HS-27A (cell line): ENCODE measurements at regions not wholly inside any gene's neighbourhood (a gene's known extent, or its start where the extent isn't known, plus 50 kb on each side); places are given as distances from the start of the nearest gene placed in this dataset.

ENCODE experiments used
- DNase-seq: peaks from one replicate; pipeline ENCODE4 v3.0.0-alpha.2; 2012; ENCODE audit warnings: low read depth, missing footprints

DNA sequence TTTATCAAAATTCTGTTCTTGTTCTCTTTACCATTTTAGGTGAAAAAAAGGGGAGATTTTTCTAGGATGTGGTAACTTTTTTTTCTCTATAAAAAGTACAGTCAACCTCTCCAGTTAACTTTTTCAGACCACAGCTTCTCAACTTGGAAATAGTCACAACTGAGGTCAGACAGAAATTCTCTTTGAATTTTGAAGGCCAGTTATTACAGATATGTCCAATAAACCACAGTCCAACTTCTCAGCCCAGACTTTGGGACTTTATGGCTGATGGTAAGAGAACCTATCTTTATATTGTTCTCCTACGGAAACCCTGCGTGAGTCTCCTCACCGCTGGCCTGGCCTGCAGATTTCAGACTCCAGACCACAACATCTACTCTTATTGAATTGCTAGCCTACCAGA, 176.7 kb downstream of the DACT1 start:
- no peak for DNase-seq

DNA sequence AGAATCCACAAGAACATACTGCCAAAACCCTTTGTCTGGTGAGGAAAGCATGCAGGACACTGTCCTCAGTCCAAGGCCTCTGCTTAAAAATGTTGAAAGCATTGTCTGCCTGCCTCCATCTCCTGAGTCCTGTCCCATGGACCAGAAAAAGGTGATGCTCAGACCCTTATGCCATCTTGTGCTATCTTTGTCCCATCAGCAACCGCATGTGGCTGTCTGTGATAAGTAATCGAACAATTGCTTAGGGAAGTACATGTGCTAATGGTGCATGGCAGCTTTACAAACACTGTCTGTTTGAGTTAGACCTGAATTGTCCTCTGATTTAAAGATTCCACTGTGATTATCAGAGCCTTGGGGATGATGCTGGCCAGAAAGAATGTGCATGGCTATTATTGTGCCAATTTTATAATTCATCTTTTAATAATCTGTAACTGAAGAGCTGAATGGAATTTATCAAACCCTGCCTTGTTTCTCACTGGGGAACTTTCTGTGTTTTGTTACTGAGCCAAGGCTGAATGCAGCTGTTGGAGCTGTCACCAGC, 177.5 kb downstream of the DACT1 start:
- no peak for DNase-seq

DNA sequence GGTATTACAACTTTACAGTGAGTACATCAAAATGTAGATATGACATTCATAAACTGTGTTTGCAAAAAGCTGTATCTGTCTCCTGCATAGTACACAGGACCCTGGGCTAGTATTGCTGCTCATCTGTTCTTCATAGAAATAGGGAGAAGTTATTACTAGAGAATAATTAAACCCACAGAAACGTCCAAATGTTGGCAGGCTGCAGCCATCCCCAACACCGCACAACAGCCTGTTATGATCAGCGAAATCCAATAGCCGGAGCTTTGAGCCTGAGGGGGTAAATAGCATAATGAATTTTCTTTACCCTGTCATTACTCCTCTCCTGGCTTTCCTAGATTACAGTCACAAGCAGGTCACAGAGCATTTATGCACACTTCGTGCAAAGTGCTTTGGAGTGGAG, 178.0 kb downstream of the DACT1 start:
- no peak for DNase-seq

DNA sequence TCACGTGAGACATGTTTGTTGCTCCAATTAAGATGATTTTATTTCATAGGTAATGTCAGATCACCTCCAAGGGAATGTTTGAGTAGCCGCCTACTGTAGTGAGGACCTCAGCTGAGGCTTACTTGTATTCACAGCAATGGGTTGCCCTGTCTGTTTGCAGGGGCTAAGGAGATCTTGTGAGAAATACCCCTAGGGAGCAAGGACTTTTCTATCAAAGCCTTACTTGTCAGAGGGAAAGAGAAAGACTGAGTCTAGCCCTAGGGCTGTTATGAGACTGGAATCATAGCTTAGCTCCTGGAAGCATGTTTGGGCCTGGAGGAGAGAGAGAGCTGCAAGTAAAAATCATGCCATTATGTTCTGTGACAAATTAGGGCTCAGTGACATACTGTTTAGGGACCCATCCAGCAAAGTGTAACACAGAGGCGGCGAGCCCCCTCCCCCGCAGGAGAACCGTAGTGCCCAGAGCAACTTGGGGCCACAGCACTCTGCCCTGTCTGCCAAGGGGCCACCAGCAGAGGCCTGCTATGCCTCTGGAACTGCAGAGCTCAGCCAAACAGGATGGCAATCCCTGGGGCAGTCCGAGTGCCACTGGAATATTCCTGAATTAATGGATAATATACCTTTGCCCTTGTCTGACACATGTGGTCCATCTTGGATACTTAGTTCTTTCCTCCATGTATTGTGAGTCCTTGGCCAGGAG, 178.8 kb downstream of the DACT1 start:
- DNase-seq, result no peak

DNA sequence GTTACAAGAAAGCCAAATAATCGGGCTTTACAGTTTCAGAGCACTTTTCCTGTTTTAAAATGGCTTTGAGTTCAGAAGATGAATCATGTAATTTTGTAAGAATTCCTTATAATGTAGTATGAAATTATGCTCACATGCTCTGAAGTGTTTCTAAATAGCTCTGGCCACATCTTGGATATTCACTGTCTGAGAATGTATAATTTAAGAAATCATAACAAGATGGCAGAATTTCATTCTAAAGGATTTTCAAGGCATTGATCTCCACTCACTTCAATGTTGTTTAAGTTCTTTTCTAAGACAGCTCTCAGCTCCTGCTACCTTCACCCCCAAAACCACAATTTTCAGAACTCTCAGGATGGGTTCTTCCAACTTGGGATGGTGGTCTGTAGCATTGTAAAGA, 180.1 kb downstream of the DACT1 start:
- DNase-seq, result no peak

DNA sequence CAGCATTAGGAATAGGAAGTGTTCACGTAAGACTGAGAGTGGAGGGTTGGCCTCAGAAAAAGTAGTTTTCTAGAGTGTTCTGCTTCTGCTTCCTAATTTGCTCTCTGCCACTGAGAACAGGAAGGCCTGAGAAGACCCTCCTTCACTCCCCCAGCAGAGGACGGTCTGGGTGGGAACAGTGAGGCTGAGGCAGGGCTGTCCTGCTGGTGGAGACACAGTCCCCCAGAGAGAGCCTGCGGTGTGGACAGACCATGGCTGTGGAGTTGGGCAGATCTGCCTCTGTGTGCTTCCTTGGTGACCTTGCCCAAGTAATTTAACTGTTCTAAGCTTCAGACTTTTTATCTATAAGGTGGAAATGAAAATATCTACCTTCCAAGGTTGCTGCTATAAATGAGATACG, 182.3 kb downstream of the DACT1 start:
- no peak for DNase-seq

DNA sequence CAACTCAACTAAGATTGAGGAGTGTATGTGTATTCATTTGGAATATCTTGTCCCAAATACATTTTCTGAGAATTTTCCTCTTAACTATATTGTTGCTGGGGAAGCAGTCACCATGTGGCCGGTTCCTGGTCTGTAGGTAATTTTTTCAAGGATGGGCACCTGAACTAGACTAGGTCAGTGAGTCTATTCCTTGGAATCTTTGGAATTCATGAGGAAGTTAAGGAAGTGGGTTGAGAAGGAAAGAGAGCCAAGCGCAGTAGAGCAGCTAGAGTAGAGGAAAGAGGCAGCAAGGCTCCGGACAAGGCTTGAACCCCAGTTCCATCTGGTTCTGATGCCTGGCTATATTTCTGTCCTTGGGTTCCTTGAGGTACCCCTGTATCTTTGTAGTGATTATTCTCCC, 183.7 kb downstream of the DACT1 start:
- no peak for DNase-seq

DNA sequence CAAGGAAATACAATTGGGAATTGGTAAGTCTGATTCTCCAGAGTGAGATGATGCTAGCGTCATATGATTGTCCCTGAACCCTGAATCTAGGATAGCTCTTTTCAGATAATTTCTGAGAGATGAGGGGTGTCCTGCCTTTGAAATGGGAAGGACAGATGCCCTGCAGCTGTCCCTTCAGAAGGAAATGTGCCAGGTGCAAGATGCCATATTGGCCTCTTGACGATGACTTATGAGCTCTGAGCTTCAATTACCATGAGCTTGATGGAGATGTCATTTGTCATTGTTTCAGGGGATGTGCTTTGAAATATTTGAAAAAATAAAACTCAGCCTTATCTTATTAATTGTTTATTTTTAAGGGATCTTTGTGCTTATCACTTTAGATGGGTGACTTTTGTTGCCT, 185.1 kb downstream of the DACT1 start:
- no peak for DNase-seq

DNA sequence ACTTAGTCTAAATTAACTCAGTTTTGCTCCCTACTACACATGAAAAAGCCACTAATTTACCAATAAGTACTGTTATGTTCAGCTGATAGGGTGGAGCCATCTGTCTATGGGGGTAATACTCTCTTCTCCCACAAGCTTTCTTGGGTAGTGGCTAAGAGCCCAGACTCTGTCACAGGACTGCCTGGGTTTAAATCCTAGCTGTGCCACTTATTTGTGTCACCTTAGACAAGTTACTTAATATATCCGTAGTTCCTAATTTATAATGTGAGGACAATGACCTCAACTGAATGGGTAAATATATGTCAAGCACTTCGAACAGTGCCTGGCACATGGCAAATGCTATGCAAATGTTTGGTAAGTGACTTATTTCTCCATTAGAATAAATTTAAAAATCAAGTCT, 185.6 kb downstream of the DACT1 start:
- no peak for DNase-seq

DNA sequence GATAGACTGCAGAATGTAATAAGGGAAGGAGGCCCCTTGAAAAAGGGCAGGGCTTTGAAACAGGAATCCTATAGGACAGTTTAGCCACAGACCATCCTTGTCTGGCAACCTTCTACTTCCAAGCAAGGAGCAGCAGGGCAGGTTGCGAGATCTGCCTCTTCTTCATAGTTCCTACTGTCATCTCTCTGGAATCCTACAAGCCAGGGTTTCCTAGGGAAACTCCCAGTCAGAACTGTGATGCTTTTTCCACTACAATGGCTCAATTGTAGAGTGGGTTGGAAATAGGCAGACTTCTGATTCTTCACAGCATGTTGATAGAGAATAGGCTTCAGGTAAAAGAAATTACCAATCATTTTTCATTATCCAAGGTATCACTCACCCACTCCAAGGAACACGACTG, 186.3 kb downstream of the DACT1 start:
- no peak for DNase-seq

DNA sequence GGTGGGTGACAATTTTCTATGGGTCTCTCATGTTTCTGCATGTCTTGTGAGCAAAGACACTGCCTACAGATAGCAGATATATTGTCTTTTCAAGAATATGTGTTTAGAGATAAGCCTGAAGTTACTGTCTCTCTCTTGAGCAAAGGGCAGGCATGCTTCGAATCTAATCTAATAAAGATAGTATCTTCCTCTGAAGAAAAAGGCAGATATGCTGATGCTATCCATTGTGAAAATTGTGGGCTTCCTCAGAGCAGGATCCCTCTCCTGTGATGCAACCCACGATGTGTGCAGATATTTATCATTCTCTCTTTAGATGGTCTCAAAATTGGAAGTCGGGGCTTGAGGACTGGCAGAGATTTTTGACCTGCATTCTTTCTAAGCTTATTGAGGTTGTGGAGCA, 187.0 kb downstream of the DACT1 start:
- no peak for DNase-seq

DNA sequence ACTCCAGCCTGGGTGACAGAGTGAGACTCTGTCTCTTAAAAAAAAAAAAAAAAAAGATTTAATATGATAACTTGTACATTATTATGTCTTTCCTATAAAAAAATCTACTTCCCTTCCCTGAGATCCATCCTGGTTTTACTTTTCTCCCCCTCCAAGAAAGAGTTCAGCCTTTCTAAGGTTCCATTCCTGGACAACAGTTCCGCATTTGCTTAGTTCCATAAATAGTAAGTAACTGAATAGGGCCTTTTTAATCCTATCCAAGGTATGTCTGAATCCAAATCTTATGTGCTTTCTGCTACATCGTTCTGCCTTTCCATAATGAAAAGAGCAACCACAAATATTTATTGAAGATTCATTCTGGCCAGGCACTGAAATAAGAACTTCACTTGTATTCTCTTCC, 187.8 kb downstream of the DACT1 start:
- DNase-seq, result no peak

DNA sequence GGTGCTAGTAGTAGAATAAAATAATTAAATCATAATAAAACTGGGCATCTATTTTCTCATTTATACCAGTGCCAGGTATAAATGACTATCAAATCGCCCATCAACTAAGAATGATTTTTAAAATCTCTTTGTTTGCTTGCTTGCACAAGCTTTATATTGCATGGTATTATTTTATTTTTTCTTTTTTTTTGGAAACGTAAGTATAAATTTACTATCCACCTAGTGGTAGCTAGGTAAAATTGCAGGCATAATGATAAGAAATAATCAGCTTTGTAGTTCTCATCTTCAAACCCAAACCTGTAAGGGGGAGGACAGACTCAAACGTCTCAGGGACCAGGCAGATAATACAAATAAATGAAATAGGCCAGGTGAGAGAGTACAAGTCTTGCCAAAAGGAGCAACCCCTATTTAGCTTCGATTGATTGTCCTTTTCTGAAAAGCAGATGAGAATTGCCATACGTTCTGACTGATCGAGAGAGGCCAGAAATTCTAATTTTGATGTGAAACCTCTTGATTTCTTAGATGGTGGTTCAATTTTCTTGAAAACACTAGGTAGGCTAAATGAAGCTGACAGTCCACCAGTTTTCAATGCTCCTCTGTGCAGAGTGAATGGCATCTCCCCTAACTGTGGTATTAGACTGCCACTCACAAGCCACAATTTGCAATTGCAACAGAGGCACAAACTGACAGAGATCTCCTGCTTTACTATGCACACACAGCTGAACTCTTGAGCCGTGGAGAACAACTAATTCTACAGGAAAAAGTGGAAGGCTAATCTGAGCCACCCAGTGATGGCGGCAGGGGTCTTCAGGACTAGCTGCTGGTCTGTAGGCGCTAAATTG, 189.3 kb downstream of the DACT1 start:
- no peak for DNase-seq

DNA sequence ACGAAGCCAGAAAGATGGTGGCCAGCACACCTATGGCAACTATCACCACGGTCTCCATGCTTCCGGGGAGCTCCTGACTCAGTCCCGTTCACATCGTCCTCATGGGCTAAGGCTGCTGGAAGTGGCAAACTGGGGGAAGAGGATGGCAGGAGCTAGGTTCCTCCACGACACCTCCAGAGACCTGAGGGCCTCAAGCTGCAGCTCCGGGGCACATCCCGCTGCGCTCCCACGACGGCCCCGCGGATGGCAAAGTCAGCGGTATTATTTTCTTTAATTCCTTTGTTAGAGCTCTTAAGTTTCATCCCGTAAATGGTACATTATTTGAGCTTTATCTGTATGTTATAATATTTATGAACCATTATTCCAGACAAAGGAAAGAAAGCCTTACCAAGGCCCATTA, 190.5 kb downstream of the DACT1 start:
- no peak for DNase-seq

DNA sequence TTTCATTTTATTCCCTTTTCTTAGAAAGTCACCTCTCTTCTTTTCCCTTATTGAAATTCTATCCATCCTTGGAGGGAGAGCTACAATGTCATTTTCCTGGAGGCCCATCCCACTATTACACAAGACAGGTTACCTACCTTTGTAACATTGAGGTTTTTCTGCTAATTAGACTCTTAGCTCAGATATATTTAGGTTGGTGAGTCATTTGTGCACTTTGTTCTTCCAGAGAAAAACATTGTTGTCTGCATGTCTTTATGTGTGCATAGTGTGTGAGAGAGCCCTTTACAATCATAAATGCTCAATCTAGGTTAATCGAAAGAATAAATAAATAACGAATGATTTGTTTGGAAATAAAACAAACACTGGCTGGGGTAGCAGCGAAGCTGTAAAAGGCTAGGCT, 191.8 kb downstream of the DACT1 start:
- no peak for DNase-seq

DNA sequence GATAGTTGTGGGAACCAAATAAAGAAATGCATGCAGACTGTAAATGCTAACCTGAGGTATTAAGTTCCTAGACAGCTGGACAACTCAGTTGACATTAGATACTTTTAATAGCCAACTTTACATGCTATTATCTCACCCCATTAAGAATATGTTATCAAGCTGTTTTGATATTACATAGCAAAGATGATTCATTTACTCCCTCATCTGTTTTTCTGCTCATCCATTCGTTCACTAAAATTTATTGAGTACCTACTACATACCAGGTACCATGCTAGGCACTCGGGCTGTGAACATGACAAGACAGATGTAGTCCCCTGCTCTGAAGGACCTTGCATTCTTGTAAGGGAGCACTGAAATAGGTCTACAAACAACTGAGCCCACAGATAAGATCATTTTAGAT, 192.4 kb downstream of the DACT1 start:
- DNase-seq, result no peak

DNA sequence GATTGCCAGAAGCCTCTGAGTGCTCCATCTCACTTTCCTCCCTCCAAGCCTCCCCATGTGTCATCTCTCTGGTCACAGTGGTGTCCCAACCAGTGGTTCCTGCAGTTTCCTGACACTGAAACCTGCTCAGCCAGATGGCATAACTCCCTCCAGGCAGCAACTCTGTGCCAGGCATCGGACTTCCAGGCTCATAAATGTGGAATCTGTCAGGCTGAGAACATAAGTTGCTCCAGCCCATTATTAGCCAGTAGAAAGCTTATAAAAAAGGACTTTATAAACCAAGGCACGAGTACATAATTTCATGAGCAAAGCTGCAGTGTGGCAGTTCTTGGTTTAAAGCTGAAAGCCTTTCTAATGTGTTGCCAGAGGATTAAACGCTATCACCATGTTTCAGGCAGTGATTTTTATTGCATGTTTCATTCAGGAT, 194.3 kb downstream of the DACT1 start:
- DNase-seq, result no peak

DNA sequence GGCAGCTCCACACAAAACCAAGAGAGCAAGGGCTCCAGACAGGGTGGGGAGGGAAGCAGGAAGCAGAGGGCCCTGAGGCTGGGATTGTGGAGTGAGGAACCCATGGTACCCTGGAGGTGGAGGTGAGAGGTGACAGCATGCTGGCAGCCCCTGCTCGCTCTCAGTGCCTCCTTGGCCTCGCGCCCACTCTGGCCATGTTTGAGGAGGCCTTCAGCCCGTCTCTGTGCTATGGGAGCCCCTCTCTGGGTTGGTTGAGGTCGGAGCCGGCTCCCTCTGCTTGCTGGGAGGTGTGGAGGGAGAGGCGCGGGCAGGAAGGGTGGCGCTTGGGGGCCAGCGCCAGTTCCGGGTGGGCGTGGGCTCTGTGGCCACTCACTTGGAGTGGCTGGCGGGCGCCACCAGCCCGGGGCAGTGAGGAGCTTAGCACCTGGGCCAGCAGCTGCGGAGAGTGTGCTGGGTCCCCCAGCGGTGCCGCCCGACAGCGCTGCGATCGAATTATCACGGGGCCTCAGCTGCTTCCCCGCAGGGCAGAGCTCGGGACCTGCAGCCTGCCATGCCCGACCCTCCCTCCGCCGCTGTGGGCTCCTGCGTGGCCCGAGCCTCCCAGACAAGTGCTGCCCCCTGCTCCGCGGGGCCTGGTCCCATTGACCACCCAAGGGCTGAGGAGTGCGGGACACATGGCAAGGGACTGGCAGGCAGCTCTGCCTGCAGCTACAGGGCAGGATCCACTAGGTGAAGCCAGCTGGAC, 196.0 kb downstream of the DACT1 start:
- DNase-seq, result no peak

DNA sequence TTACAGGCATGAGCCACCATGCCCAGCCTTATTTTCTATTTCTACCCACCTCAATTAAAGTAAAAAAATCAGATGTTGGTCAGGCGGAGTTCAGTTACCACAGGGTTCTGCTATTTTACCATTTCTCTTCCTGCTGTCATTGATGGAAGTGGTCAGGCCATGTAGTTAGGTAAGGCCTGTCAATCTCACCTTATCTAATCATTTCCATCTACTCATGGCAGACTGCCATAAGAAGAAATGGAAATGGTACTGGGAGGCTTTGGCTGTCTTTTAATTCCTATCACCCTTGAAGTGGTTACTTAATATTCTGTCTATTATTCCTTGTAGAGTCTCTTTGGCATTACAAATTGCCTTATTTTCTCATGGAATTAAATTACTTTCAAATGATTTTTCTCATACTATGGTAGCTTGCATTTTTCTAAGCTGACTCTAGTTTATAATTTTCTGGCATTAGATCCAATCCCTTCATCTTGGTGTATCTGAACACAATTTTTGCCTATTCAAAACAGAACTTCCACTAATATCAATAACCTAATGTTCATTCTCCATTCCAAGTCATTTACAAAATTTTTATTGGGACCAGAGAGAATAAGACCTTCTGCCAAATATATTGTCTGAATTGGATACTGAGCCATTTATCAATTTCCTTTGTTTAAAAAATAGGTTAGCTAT, 198.7 kb downstream of the DACT1 start:
- no peak for DNase-seq

DNA sequence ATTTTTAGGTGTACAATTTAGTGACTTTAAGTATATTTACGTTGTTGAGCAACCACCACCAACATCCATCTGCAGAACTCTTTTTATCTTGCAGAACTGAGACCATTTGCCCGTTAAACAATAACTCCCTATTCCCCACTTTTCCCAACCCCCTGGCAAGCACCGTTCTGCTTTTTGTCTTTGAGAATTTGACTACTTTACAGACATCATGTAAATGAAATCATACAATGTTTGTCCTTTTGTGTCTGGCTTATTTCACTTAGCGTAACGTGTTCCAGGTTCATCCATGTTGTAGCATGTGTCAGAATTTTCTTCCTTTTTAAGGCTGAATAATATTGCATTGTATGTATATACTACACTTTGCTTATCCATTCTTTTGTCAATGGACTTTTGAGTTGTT, 201.5 kb downstream of the DACT1 start:
- no peak for DNase-seq

DNA sequence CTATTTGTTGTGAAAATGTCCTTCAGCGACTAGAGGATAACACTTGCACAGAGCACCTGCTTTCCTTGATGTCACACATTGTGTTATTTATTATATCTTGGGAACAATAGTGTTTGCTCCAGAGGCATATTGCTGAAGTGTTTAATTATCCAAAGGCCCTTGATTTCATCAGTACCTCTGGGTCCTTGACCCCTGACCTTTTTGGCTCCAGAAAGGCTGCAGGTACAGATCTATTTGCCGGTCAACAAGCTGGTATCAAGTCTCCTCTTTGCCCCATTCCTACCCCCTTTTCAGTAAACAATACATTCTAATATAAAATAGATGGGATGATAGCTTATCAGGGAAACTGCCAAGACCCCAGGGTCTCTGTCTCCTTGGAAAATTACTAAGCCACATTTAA, 206.8 kb downstream of the DACT1 start:
- DNase-seq, result no peak
